ENCODE measurements at regions not wholly inside any gene's neighbourhood (a gene's known extent, or its start where the extent isn't known, plus 50 kb on each side); places are given as distances from the start of the nearest gene placed in this dataset.

DNA sequence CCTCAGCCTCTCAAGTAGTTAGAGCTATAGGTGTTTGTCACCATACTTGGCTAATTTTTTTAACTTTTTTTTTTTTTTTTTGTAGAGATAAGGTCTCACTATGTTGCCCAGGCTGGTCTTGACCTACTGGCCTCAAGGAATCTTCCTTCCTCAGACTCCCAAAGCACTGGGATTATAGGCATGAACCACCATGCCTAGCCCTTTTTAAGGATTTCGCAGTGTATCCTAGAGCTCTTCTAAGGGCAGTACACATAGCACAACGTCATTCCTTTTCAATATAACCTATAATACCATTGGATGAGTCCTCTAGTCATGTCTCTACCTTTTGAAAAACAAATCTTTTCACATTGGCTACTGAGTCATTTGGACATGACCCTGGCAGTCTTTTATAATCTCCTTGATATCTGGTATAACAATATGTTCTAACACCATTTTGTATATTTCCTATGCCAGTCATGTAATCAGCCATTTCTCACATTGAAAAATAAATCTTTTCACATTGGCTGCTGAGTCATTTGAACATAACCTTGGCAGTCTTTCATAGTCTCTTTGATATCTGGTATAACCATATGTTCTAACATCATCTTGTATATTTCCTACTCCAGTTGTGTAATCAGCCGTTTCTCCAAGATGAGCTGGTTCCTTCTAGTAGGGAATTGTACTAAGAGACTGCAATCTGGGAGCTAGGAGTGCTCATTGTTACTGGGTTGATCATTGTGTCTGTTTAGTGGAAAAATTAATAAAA lies 944.7 kb downstream of the MCTP2 start:
- H4K20me1 ChIP-seq (ENCODE audit: insufficient read depth, low read length), result no peaks in the 10 kb centered on the region

DNA sequence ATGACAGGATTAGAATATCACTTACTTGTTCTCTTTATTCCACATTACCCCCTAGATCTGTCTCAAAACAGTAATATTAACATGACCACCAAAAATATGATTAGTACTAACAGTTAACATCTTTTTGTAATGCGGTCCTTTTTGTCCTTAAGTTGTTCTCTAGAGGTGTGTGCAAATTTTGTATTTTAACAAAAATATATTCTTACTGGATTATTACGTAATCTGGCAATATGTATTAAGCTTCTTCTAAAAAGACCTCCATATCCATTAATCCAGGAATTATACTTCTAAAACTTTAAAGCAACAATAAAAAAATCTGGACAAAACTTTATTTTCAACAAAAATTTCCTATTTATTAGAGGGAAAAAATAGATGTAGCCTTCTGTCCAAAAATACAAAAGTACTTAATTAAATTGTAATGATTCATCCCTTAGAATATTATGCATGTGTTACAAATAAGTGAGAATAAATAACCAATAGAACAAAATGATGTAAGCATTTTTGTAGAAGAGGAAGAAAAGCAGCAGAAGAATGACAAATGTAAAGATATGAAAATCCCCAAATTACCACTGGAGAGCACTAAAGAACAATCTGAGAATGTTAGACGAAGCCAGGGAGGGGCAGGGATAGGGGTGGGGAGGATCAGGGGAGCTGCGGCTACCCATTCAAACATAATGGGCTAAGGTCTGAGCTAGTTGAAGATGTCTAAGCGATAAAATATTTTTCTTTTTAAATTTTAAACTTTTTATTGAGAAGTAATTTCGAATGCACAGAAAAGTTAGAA lies 945.6 kb downstream of the MCTP2 start:
- H3K36me3 ChIP-seq (replicated peaks; ENCODE audit: low read depth, low read length), result no peaks in the 10 kb centered on the region
- no peaks in the 10 kb centered on the region for H4K20me1 ChIP-seq (ENCODE audit: insufficient read depth, low read length)
- no peak overlapping the region for H3K4me3 ChIP-seq (ENCODE audit: low read length)
- no peaks in the 10 kb centered on the region for H3K27me3 ChIP-seq (ENCODE audit: low read depth, low read length)
- no peaks in the 10 kb centered on the region for H3K9me3 ChIP-seq (ENCODE audit: insufficient read depth, low read length)
- H3K27ac ChIP-seq (ENCODE audit: low read length), result no peak overlapping the region
- H3K79me2 ChIP-seq (ENCODE audit: low read length), result no peaks in the 10 kb centered on the region
- no peak overlapping the region for H2AFZ ChIP-seq (ENCODE audit: low read depth, low read length)
- H3K4me1 ChIP-seq (ENCODE audit: low read length), result no peaks in the 10 kb centered on the region
- TF ChIP-seq EZH2phosphoT487 (IDR thresholded peaks at IDR 0.05; ENCODE audit: low read depth), result no peak
- TF ChIP-seq, protein P1, sequence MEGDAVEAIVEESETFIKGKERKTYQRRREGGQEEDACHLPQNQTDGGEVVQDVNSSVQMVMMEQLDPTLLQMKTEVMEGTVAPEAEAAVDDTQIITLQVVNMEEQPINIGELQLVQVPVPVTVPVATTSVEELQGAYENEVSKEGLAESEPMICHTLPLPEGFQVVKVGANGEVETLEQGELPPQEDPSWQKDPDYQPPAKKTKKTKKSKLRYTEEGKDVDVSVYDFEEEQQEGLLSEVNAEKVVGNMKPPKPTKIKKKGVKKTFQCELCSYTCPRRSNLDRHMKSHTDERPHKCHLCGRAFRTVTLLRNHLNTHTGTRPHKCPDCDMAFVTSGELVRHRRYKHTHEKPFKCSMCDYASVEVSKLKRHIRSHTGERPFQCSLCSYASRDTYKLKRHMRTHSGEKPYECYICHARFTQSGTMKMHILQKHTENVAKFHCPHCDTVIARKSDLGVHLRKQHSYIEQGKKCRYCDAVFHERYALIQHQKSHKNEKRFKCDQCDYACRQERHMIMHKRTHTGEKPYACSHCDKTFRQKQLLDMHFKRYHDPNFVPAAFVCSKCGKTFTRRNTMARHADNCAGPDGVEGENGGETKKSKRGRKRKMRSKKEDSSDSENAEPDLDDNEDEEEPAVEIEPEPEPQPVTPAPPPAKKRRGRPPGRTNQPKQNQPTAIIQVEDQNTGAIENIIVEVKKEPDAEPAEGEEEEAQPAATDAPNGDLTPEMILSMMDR (IDR thresholded peaks at IDR 0.05; ENCODE audit: low read depth, low read length), result no peak
- no peak overlapping the region for H3K9ac ChIP-seq (ENCODE audit: low read length)
- no peak overlapping the region for H3K4me2 ChIP-seq (ENCODE audit: low read length)

More for the DNA sequence above, 944.7 kb downstream of the MCTP2 start:
- Histone ChIP-seq H3K27ac (ENCODE audit: low read length) (no peak overlapping the region), H2AFZ (ENCODE audit: low read depth, low read length) (no peak overlapping the region), H3K79me2 (ENCODE audit: low read length) (no peaks in the 10 kb centered on the region), H3K4me3 (ENCODE audit: low read length) (no peak overlapping the region), H3K36me3 (replicated peaks; ENCODE audit: low read depth, low read length) (no peaks in the 10 kb centered on the region), H3K27me3 (ENCODE audit: low read depth, low read length) (no peaks in the 10 kb centered on the region), H3K4me2 (ENCODE audit: low read length) (no peak overlapping the region), H3K9me3 (ENCODE audit: insufficient read depth, low read length) (no peaks in the 10 kb centered on the region), H3K4me1 (ENCODE audit: low read length) (no peaks in the 10 kb centered on the region), H3K9ac (ENCODE audit: low read length) (no peak overlapping the region)
- no peak for TF ChIP-seq EZH2phosphoT487 (IDR thresholded peaks at IDR 0.05; ENCODE audit: low read depth)

DNA sequence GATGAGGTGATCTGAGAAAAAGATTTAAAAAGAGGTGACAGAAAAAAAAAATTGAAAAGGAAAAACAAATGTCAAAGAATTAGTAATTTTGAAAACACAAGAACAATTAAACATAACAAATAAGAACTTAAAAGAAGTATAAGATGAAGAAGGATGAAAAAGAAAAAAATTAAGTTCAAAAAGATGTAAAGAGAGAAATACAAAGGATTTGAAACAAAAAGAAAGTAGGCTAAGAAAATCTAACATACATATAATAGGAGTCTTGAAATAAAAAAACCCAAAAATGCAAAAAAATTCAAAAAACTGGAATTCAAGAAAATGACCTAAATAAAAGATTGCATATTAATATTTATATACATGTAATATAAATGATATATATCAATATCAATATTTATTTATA lies 949.2 kb downstream of the MCTP2 start:
- no peak overlapping the region for H3K4me2 ChIP-seq (ENCODE audit: low read length)
- no peak overlapping the region for H3K9ac ChIP-seq (ENCODE audit: low read length)
- no peak overlapping the region for H3K27ac ChIP-seq (ENCODE audit: low read length)
- H3K4me3 ChIP-seq (ENCODE audit: low read length), result no peak overlapping the region
- TF ChIP-seq, protein P1 (IDR thresholded peaks at IDR 0.05; ENCODE audit: low read depth, low read length), result no peak
- TF ChIP-seq EZH2phosphoT487 (IDR thresholded peaks at IDR 0.05; ENCODE audit: low read depth), result no peak
- no peaks in the 10 kb centered on the region for H3K4me1 ChIP-seq (ENCODE audit: low read length)
- no peaks in the 10 kb centered on the region for H3K36me3 ChIP-seq (replicated peaks; ENCODE audit: low read depth, low read length)
- H3K9me3 ChIP-seq (ENCODE audit: insufficient read depth, low read length), result no peaks in the 10 kb centered on the region
- no peaks in the 10 kb centered on the region for H4K20me1 ChIP-seq (ENCODE audit: insufficient read depth, low read length)
- no peaks in the 10 kb centered on the region for H3K79me2 ChIP-seq (ENCODE audit: low read length)
- no peaks in the 10 kb centered on the region for H3K27me3 ChIP-seq (ENCODE audit: low read depth, low read length)
- H2AFZ ChIP-seq (ENCODE audit: low read depth, low read length), result no peak overlapping the region

DNA sequence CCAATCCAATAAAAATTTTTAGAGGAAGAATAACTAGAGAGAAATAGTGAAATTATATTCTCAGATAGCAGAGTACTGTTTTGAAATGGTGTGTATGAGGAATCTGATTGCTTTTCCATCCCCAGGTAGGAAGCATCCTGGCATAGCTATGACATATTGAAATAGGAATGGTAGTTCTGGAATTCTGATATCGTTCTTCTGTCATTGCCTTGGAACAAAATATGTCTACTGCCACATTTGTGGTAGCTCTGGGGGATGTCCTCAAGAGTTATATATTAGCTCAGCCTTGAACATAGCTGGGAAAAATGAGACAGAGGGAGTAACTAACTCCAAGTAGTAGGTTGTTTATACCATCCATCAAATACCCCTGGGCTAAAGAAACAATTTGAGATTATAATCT lies 950.7 kb downstream of the MCTP2 start:
- no peaks in the 10 kb centered on the region for H4K20me1 ChIP-seq (ENCODE audit: insufficient read depth, low read length)
- H3K9me3 ChIP-seq (ENCODE audit: insufficient read depth, low read length), result no peaks in the 10 kb centered on the region
- no peak for TF ChIP-seq EZH2phosphoT487 (IDR thresholded peaks at IDR 0.05; ENCODE audit: low read depth)
- TF ChIP-seq, protein P1 (IDR thresholded peaks at IDR 0.05; ENCODE audit: low read depth, low read length), result no peak

More for the DNA sequence above, 950.7 kb downstream of the MCTP2 start:
- Histone ChIP-seq H3K4me2 (ENCODE audit: low read length) (no peak overlapping the region), H3K27me3 (ENCODE audit: low read depth, low read length) (no peaks in the 10 kb centered on the region), H3K4me1 (ENCODE audit: low read length) (no peaks in the 10 kb centered on the region), H3K27ac (ENCODE audit: low read length) (no peak overlapping the region), H3K36me3 (replicated peaks; ENCODE audit: low read depth, low read length) (no peaks in the 10 kb centered on the region), H3K4me3 (ENCODE audit: low read length) (no peak overlapping the region), H3K79me2 (ENCODE audit: low read length) (no peaks in the 10 kb centered on the region), H3K9ac (ENCODE audit: low read length) (no peak overlapping the region), H2AFZ (ENCODE audit: low read depth, low read length) (no peak overlapping the region)

Data from OCI-LY3 (cell line).